Peyer's patch (tissue), 4 donors: ENCODE measurements at regions not wholly inside any gene's neighbourhood (a gene's known extent, or its start where the extent isn't known, plus 50 kb on each side); places are given as distances from the start of the nearest gene placed in this dataset.
"Not testable (repeated sequence)": the region's sequence is repeated elsewhere in the genome, so short reads cannot be mapped to it uniquely, and the experiment has no call there.

Source experiments
- DNase-seq, 3 donors: peaks; one replicate each; pipeline ENCODE4 v3.0.0-alpha.2; 2017 to 2019
- H3K27ac ChIP-seq, 4 donors: fragments of 200-600 bp; sonication (generic); one replicate each; pipeline ENCODE4 v1.5.1; 2016 to 2019
- H3K27me3 ChIP-seq, 2 donors: fragments of 200-600 bp; sonication (generic); one replicate each; pipeline ENCODE4 v1.5.1; 2019
- H3K36me3 ChIP-seq, 3 donors: fragments of 200-600 bp; sonication (generic); one replicate each; pipeline ENCODE4 v1.5.1; 2016 to 2019
- H3K4me1 ChIP-seq, 4 donors: fragments of 200-600 bp; sonication (generic); one replicate each; pipeline ENCODE4 v1.5.1; 2016 to 2019
- H3K4me3 ChIP-seq, 4 donors: fragments of 200-600 bp; sonication (generic); 1 replicate in 3 of 4; 2 replicates in 1 of 4; pipeline ENCODE4 v1.5.1; 2016 to 2019; ENCODE audit warnings: mild to moderate bottlenecking in 1 of 4
- H3K9me3 ChIP-seq, 4 donors: fragments of 200-600 bp; sonication (generic); one replicate each; pipeline ENCODE4 v1.5.1; 2016 to 2019; ENCODE audit warnings: mild to moderate bottlenecking in 1 of 4
- CTCF ChIP-seq, 6 experiments: fragments of 450-650 bp in 4 of 6; fragments of 200-600 bp in 2 of 6; sonication (generic) in 1 of 6; IDR thresholded peaks; one replicate each; pipeline ENCODE4 v1.5.1; 2017 to 2019; ENCODE audit warnings: antibody characterized with exemption in 6 of 6, mild to moderate bottlenecking in 3 of 6, moderate library complexity in 1 of 6
- POLR2A ChIP-seq, 2 donors: fragments of 450-650 bp; IDR thresholded peaks; one replicate each; pipeline ENCODE4 v1.5.1; 2017; ENCODE audit warnings: antibody characterized with exemption in 2 of 2, mild to moderate bottlenecking in 2 of 2, moderate library complexity in 2 of 2

- H3K4me1 ChIP-seq: no peaks in the 10 kb centered on the region
- no peaks in the 10 kb centered on the region for H3K9me3 ChIP-seq
- no peaks in the 10 kb centered on the region for H3K36me3 ChIP-seq
- no peak for TF ChIP-seq POLR2A (IDR thresholded peaks at IDR 0.05)
- TF ChIP-seq CTCF (IDR thresholded peaks at IDR 0.05): no peak
- DNase-seq: no peak
- no peak overlapping the region for H3K27ac ChIP-seq
- H3K27me3 ChIP-seq: no peaks in the 10 kb centered on the region
- H3K4me3 ChIP-seq: no peak overlapping the region
These were observed 615.1 kb upstream of the SGCD start for GRCh38 chr5:155711882-155712281.

- not testable (repeated sequence) for H3K4me1 ChIP-seq, DNase-seq, H3K9me3 ChIP-seq
These were observed 612.5 kb upstream of the SGCD start for GRCh38 chr5:155714435-155714834.

GRCh38 chr5:155726267-155726666 lies 600.7 kb upstream of the SGCD start:
- Histone ChIP-seq H3K36me3 (no peaks in the 10 kb centered on the region), H3K4me3 (no peak overlapping the region), H3K9me3 (no peaks in the 10 kb centered on the region), H3K4me1 (peaks cover 0 to 25% (median 0%) of the 10 kb centered on the region in 4 donors), H3K27me3 (peaks cover 0 to 4% of the 10 kb centered on the region in 2 donors), H3K27ac (no peak overlapping the region)
- DNase-seq: no peak
- TF ChIP-seq POLR2A (IDR thresholded peaks at IDR 0.05) (no peak), CTCF (IDR thresholded peaks at IDR 0.05) (no peak)

More at GRCh38 chr5:155714435-155714834, 612.5 kb upstream of the SGCD start:
- not testable (repeated sequence) for H3K27ac ChIP-seq, H3K27me3 ChIP-seq, H3K36me3 ChIP-seq, H3K4me3 ChIP-seq

GRCh38 chr5:155727512-155728145 lies 599.3 kb upstream of the SGCD start:
- H3K27me3 ChIP-seq: peaks cover 0 to 4% of the 10 kb centered on the region in 2 donors

GRCh38 chr5:155728146-155728856 lies 598.7 kb upstream of the SGCD start:
- Histone ChIP-seq H3K27me3 (peaks cover 0 to 4% of the 10 kb centered on the region in 2 donors), H3K36me3 (no peaks in the 10 kb centered on the region), H3K4me3 (peak overlapping the region in 3 of 4 donors; percentile 9 to 54 (median 43)), H3K4me1 (peaks cover 0 to 25% (median 0%) of the 10 kb centered on the region in 4 donors), H3K9me3 (no peaks in the 10 kb centered on the region), H3K27ac (no peak overlapping the region)
- peak in 1 of 3 donors; percentile 64 for DNase-seq
- TF ChIP-seq CTCF (IDR thresholded peaks at IDR 0.05): no peak
- TF ChIP-seq POLR2A (IDR thresholded peaks at IDR 0.05): no peak

More at GRCh38 chr5:155727512-155728145, 599.3 kb upstream of the SGCD start:
- Histone ChIP-seq H3K9me3 (no peaks in the 10 kb centered on the region), H3K27ac (no peak overlapping the region), H3K4me3 (peak overlapping the region in 3 of 4 donors; percentile 9 to 54 (median 43)), H3K4me1 (peaks cover 0 to 25% (median 0%) of the 10 kb centered on the region in 4 donors), H3K36me3 (no peaks in the 10 kb centered on the region)
- TF ChIP-seq POLR2A (IDR thresholded peaks at IDR 0.05): no peak
- DNase-seq: no peak

- peaks cover 0 to 25% (median 0%) of the 10 kb centered on the region in 4 donors for H3K4me1 ChIP-seq
- TF ChIP-seq CTCF (IDR thresholded peaks at IDR 0.05): no peak
- TF ChIP-seq POLR2A (IDR thresholded peaks at IDR 0.05): no peak
- H3K9me3 ChIP-seq: no peaks in the 10 kb centered on the region
- DNase-seq: no peak
- peak overlapping the region in 3 of 4 donors; percentile 9 to 54 (median 43) for H3K4me3 ChIP-seq
- H3K36me3 ChIP-seq: no peaks in the 10 kb centered on the region
- peaks cover 0 to 4% of the 10 kb centered on the region in 2 donors for H3K27me3 ChIP-seq
- no peak overlapping the region for H3K27ac ChIP-seq
These were observed 597.9 kb upstream of the SGCD start for GRCh38 chr5:155728857-155729683.
